ENCODE measurements at regions not wholly inside any gene's neighbourhood (a gene's known extent, or its start where the extent isn't known, plus 50 kb on each side); places are given as distances from the start of the nearest gene placed in this dataset.

DNA sequence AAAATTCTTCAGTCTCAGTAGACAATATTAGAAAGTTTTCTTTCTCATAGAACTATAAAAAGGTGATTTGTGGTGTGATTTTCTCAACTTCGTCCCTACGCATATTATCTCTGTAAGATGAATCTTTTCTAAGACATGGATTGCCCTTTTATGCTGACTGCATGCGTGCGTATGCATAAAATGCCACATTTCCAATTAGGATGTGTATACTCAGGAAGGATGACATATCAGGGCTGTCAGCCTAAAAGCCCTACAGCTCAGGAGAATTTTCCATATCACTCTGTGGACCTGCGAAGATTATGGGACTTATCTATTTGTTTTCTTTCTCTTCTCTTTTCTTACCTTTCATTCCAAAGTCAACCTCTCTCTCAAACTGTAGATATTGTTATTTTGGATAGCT is 166.5 kb upstream of the GPC6 start:
- no peak for ATAC-seq
- no peak for DNase-seq (ENCODE audit: low read depth in 1 of 2, low spot score in 1 of 2)
- WGBS (ENCODE audit: missing lambda C conversion rate) = 65% methylated on average over 5 of the region's 5 CpGs
- ChIA-PET CTCF (no interaction called here), POLR2A (no interaction called here)
- TF ChIP-seq NFE2L2 (conservative IDR thresholded peaks at IDR 0.05; ENCODE audit: low read length) (no peak), FOSB (CRISPR knock-in tag; IDR thresholded peaks at IDR 0.05) (no peak), SREBF2 (IDR thresholded peaks at IDR 0.05) (no peak), RNF2 (IDR thresholded peaks at IDR 0.05; ENCODE audit: borderline replicate concordance, low read depth) (no peak), HDAC2 (IDR thresholded peaks at IDR 0.05) (no peak), ZC3H11A (IDR thresholded peaks at IDR 0.05) (no peak), ZFP36 (IDR thresholded peaks at IDR 0.05; ENCODE audit: borderline replicate concordance, partially characterized antibody) (no peak), POLR2AphosphoS2 (conservative IDR thresholded peaks at IDR 0.05; ENCODE audit: low read length) (no peak), CEBPB (IDR thresholded peaks at IDR 0.05) (no peak), NR3C1 (IDR thresholded peaks at IDR 0.05) (no peak), RFX5 (IDR thresholded peaks at IDR 0.05) (no peak), EHMT2 (IDR thresholded peaks at IDR 0.05; ENCODE audit: low read depth) (no peak), KDM1A (IDR thresholded peaks at IDR 0.05; ENCODE audit: low read depth) (no peak), EHF (CRISPR knock-in tag; IDR thresholded peaks at IDR 0.05) (no peak), EP300 (IDR thresholded peaks at IDR 0.05) (no peak), BHLHE40 (IDR thresholded peaks at IDR 0.05; ENCODE audit: low read depth, low read length) (no peak)
- TF ChIP-seq, protein P1, sequence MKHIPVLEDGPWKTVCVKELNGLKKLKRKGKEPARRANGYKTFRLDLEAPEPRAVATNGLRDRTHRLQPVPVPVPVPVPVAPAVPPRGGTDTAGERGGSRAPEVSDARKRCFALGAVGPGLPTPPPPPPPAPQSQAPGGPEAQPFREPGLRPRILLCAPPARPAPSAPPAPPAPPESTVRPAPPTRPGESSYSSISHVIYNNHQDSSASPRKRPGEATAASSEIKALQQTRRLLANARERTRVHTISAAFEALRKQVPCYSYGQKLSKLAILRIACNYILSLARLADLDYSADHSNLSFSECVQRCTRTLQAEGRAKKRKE (CRISPR knock-in tag; IDR thresholded peaks at IDR 0.05; ENCODE audit: low read depth) = no peak
- TF ChIP-seq, protein P2, sequence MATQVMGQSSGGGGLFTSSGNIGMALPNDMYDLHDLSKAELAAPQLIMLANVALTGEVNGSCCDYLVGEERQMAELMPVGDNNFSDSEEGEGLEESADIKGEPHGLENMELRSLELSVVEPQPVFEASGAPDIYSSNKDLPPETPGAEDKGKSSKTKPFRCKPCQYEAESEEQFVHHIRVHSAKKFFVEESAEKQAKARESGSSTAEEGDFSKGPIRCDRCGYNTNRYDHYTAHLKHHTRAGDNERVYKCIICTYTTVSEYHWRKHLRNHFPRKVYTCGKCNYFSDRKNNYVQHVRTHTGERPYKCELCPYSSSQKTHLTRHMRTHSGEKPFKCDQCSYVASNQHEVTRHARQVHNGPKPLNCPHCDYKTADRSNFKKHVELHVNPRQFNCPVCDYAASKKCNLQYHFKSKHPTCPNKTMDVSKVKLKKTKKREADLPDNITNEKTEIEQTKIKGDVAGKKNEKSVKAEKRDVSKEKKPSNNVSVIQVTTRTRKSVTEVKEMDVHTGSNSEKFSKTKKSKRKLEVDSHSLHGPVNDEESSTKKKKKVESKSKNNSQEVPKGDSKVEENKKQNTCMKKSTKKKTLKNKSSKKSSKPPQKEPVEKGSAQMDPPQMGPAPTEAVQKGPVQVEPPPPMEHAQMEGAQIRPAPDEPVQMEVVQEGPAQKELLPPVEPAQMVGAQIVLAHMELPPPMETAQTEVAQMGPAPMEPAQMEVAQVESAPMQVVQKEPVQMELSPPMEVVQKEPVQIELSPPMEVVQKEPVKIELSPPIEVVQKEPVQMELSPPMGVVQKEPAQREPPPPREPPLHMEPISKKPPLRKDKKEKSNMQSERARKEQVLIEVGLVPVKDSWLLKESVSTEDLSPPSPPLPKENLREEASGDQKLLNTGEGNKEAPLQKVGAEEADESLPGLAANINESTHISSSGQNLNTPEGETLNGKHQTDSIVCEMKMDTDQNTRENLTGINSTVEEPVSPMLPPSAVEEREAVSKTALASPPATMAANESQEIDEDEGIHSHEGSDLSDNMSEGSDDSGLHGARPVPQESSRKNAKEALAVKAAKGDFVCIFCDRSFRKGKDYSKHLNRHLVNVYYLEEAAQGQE (IDR thresholded peaks at IDR 0.05) = no peak
- TF ChIP-seq, protein P3, sequence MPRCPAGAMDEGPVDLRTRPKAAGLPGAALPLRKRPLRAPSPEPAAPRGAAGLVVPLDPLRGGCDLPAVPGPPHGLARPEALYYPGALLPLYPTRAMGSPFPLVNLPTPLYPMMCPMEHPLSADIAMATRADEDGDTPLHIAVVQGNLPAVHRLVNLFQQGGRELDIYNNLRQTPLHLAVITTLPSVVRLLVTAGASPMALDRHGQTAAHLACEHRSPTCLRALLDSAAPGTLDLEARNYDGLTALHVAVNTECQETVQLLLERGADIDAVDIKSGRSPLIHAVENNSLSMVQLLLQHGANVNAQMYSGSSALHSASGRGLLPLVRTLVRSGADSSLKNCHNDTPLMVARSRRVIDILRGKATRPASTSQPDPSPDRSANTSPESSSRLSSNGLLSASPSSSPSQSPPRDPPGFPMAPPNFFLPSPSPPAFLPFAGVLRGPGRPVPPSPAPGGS (IDR thresholded peaks at IDR 0.05) = no peak
- TF ChIP-seq, protein P4, sequence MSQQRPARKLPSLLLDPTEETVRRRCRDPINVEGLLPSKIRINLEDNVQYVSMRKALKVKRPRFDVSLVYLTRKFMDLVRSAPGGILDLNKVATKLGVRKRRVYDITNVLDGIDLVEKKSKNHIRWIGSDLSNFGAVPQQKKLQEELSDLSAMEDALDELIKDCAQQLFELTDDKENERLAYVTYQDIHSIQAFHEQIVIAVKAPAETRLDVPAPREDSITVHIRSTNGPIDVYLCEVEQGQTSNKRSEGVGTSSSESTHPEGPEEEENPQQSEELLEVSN (IDR thresholded peaks at IDR 0.05; ENCODE audit: borderline replicate concordance, low read depth) = no peak
- Histone ChIP-seq H3K4me2 (no peak overlapping the region), H3K9me3 (no peaks in the 10 kb centered on the region), H3K27ac (no peak overlapping the region), H3K4me1 (no peaks in the 10 kb centered on the region), H3K4me3 (no peak overlapping the region)
- FAIRE-seq = no peak

DNA sequence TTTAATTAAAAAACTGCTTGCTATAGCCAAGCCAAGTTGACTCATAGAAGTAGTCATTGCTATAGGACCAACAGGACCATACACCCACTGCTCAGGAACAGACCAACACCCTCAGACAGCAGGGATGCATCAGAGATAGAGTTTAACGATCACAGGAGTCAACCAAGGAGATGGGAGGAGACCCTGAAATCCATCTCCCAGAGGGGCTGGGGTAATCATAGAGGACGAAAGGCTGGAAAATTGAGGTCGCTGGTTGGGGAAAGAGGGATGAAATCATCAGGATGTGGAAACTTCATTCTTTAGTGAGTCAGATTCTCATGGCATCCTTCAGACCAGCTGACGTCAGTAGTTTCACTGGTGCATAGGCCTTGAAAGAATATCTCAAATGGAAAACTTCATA is 160.4 kb upstream of the GPC6 start:
- POLR2A ChIA-PET = no interaction called here
- ATAC-seq (no peak), DNase-seq (ENCODE audit: low read depth in 1 of 2, low spot score in 1 of 2) (no peak), FAIRE-seq (no peak)
- WGBS (ENCODE audit: missing lambda C conversion rate) = 23% methylated on average over 4 of the region's 4 CpGs
- Histone ChIP-seq H3K4me1 (no peaks in the 10 kb centered on the region), H3K9me3 (no peaks in the 10 kb centered on the region), H3K27ac (no peak overlapping the region), H3K4me2 (no peak overlapping the region), H3K4me3 (no peak overlapping the region)
- CTCF ChIA-PET = no interaction called here
- TF ChIP-seq, protein P1 (CRISPR knock-in tag; IDR thresholded peaks at IDR 0.05; ENCODE audit: low read depth) = no peak
- TF ChIP-seq FOXS1 (CRISPR knock-in tag; IDR thresholded peaks at IDR 0.05) (no peak), MYC (IDR thresholded peaks at IDR 0.05; ENCODE audit: borderline replicate concordance, low read length) (no peak), MAFK (IDR thresholded peaks at IDR 0.05; ENCODE audit: partially characterized antibody) (no peak), JUN (IDR thresholded peaks at IDR 0.05) (no peak), FOSB (CRISPR knock-in tag; IDR thresholded peaks at IDR 0.05) (no peak), ZSCAN20 (CRISPR knock-in tag; IDR thresholded peaks at IDR 0.05) (no peak), PHF8 (IDR thresholded peaks at IDR 0.05; ENCODE audit: borderline replicate concordance, low read depth) (no peak), KDM1A (IDR thresholded peaks at IDR 0.05; ENCODE audit: low read depth) (no peak), TP53 (CRISPR knock-in tag; IDR thresholded peaks at IDR 0.05) (no peak)
- TF ChIP-seq, protein P4 (IDR thresholded peaks at IDR 0.05; ENCODE audit: borderline replicate concordance, low read depth) = no peak
- TF ChIP-seq, protein P5, sequence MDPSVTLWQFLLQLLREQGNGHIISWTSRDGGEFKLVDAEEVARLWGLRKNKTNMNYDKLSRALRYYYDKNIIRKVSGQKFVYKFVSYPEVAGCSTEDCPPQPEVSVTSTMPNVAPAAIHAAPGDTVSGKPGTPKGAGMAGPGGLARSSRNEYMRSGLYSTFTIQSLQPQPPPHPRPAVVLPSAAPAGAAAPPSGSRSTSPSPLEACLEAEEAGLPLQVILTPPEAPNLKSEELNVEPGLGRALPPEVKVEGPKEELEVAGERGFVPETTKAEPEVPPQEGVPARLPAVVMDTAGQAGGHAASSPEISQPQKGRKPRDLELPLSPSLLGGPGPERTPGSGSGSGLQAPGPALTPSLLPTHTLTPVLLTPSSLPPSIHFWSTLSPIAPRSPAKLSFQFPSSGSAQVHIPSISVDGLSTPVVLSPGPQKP (IDR thresholded peaks at IDR 0.05; ENCODE audit: low read depth, low read length) = no peak

All from A549 (cell line).